ENCODE measurements at regions not wholly inside any gene's neighbourhood (a gene's known extent, or its start where the extent isn't known, plus 50 kb on each side); places are given as distances from the start of the nearest gene placed in this dataset.

DNA sequence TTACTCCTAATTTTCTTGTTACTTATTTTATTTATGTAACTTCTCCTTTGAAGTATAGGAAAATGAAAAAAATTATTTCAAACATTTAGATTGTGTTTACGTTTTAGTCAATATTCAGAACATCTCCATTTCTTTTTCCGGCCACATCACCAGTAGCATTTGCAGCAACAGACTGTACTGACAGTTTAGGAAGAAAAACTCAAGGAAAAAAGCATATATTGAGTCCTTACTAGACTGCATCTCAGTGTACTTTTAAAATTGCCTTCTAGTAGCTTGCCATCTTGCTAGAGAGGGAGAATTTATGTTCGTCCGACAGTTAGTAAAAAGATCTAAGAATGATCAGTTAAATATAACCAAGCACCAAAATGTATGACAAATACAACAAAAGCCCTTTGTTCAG is 625.0 kb upstream of the MIS18BP1 start:
- no peak overlapping the region for H2AK9ac ChIP-seq (replicated peaks; ENCODE audit: low read depth, low read length, poor library complexity)
- no peak overlapping the region for H3K27ac ChIP-seq (ENCODE audit: insufficient read depth, low read length)
- TF ChIP-seq NFE2L2 (IDR thresholded peaks at IDR 0.05; ENCODE audit: low read depth, low read length) (no peak), RCOR1 (IDR thresholded peaks at IDR 0.05; ENCODE audit: insufficient replicate concordance, low read length) (no peak)
- TF ChIP-seq, protein P1, sequence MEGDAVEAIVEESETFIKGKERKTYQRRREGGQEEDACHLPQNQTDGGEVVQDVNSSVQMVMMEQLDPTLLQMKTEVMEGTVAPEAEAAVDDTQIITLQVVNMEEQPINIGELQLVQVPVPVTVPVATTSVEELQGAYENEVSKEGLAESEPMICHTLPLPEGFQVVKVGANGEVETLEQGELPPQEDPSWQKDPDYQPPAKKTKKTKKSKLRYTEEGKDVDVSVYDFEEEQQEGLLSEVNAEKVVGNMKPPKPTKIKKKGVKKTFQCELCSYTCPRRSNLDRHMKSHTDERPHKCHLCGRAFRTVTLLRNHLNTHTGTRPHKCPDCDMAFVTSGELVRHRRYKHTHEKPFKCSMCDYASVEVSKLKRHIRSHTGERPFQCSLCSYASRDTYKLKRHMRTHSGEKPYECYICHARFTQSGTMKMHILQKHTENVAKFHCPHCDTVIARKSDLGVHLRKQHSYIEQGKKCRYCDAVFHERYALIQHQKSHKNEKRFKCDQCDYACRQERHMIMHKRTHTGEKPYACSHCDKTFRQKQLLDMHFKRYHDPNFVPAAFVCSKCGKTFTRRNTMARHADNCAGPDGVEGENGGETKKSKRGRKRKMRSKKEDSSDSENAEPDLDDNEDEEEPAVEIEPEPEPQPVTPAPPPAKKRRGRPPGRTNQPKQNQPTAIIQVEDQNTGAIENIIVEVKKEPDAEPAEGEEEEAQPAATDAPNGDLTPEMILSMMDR (conservative IDR thresholded peaks at IDR 0.05; ENCODE audit: low read depth, low read length) = no peak
- dilution Hi-C loops (cut with HindIII; ENCODE audit: low sequenced_read_pairs, unreplicated experiment) (no loop called here), in situ Hi-C loops (cut with MboI; ENCODE audit: low sequenced_read_pairs) (no loop called here), intact Hi-C loops (cut with micrococcal nuclease) (no loop called here)
- no peak overlapping the region for H2AK5ac ChIP-seq (ENCODE audit: low read depth, low read length)
- H3K36me3 ChIP-seq (ENCODE audit: control insufficient read depth, insufficient read depth, low read length) = no peaks in the 10 kb centered on the region
- no peak overlapping the region for H3K4ac ChIP-seq (ENCODE audit: low read depth, low read length)
- H3K9ac ChIP-seq (ENCODE audit: low read depth, low read length) = no peak overlapping the region
- ATAC-seq (ENCODE audit: low read depth) (no peak), DNase-seq (no peak)
- H3K4me3 ChIP-seq (ENCODE audit: insufficient read depth, low read depth, low read length) = no peak overlapping the region
- no peak overlapping the region for H3K56ac ChIP-seq (ENCODE audit: extremely low read depth, insufficient read depth, low read length)
- POLR2A ChIA-PET (ENCODE audit: unreplicated experiment) = no interaction called here
- H2AFZ ChIP-seq (replicated peaks; ENCODE audit: low read length, poor library complexity) = no peak overlapping the region
- H3K9me1 ChIP-seq (ENCODE audit: insufficient read depth, low read length) = no peaks in the 10 kb centered on the region
- WGBS, 2 experiments (ENCODE audit: extremely low coverage in 2 of 2, insufficient read length in 1 of 2) = no CpG with 5 or more reads among the region's 4 CpGs
- no peak overlapping the region for H4K8ac ChIP-seq (ENCODE audit: low read depth in 2 of 2, low read length in 2 of 2)
- H2BK120ac ChIP-seq (ENCODE audit: low read depth, low read length) = no peak overlapping the region
- no peak overlapping the region for H3K18ac ChIP-seq (ENCODE audit: low read depth, low read length)
- H3K14ac ChIP-seq (replicated peaks; ENCODE audit: low read depth, low read length) = no peak overlapping the region
- no peaks in the 10 kb centered on the region for H3K27me3 ChIP-seq (ENCODE audit: control insufficient read depth, insufficient read depth, low read length)
- no peak overlapping the region for H2BK15ac ChIP-seq (ENCODE audit: low read depth, low read length)
- H3K9me3 ChIP-seq (ENCODE audit: control insufficient read depth, insufficient read depth, low read length) = peaks cover 3% of the 10 kb centered on the region; the same call in 1 of the 2 replicates
- no TSS peak for BruUV-seq (replicated peaks)
- no peaks in the 10 kb centered on the region for H3K79me1 ChIP-seq (ENCODE audit: low read depth in 1 of 2, low read length in 2 of 2)
- H3K23ac ChIP-seq (ENCODE audit: low read depth, low read length) = no peak overlapping the region
- H4K91ac ChIP-seq (ENCODE audit: insufficient read depth, low read depth, low read length) = no peak overlapping the region
- H3K4me1 ChIP-seq (ENCODE audit: control insufficient read depth, insufficient read depth, low read length) = no peaks in the 10 kb centered on the region
- H2BK5ac ChIP-seq (ENCODE audit: low read depth, low read length, poor library complexity, severe bottlenecking) = no peak overlapping the region
- no peaks in the 10 kb centered on the region for H4K20me1 ChIP-seq (ENCODE audit: insufficient read depth, low read length)
- H4K5ac ChIP-seq (ENCODE audit: low read depth, low read length) = no peak overlapping the region
- H3K4me2 ChIP-seq (ENCODE audit: low read depth, low read length) = no peak overlapping the region
- CTCF ChIA-PET = interaction anchor here (0.9 kb wide), 1 partner anchor 1032 kb away, joined by 3 read pairs; no protein-coding TSS in a partner anchor
- no peak overlapping the region for H2BK20ac ChIP-seq (ENCODE audit: low read depth, low read length)
